Fibroblast of lung (primary cell): ENCODE measurements at regions not wholly inside any gene's neighbourhood (a gene's known extent, or its start where the extent isn't known, plus 50 kb on each side); places are given as distances from the start of the nearest gene placed in this dataset.
"Not testable (repeated sequence)": the region's sequence is repeated elsewhere in the genome, so short reads cannot be mapped to it uniquely, and the experiment has no call there.

Source experiments
- EZH2 ChIP-seq: IDR thresholded peaks from 2 replicates; pipeline ENCODE4 v1.5.1; 2012; ENCODE audit warnings: low read length, control low read depth, mild to moderate bottlenecking; ENCODE audit errors: missing control alignments
- TF ChIP-seq, protein P1 (sequence below), 2 donors: IDR thresholded peaks in 1 of 2; conservative IDR thresholded peaks in 1 of 2; 1 replicate in 1 of 2; 2 replicates in 1 of 2; pipeline ENCODE4 v1.5.1; 2011 to 2012; ENCODE audit warnings: low read length in 2 of 2, control low read depth in 1 of 2, inconsistent platforms in 1 of 2, low read depth in 1 of 2, mild to moderate bottlenecking in 1 of 2

DNA sequence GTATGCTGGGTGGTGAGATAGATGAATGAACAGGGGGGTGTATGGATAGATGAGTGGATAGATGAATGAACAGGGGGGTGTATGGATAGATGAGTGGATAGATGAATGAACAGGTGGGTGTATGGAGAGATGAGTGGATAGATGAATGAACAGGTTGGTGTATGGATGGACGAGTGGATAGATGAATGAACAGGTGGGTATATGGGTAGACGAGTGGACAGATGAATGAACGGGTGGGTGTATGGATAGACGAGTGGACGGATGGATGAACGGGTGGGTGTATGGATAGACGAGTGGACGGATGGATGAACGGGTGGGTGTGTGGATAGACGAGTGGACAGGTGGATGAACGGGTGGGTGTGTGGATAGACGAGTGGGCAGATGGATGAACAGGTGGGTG is 110.3 kb upstream of the ZNF469 start:
- TF ChIP-seq, protein P1, sequence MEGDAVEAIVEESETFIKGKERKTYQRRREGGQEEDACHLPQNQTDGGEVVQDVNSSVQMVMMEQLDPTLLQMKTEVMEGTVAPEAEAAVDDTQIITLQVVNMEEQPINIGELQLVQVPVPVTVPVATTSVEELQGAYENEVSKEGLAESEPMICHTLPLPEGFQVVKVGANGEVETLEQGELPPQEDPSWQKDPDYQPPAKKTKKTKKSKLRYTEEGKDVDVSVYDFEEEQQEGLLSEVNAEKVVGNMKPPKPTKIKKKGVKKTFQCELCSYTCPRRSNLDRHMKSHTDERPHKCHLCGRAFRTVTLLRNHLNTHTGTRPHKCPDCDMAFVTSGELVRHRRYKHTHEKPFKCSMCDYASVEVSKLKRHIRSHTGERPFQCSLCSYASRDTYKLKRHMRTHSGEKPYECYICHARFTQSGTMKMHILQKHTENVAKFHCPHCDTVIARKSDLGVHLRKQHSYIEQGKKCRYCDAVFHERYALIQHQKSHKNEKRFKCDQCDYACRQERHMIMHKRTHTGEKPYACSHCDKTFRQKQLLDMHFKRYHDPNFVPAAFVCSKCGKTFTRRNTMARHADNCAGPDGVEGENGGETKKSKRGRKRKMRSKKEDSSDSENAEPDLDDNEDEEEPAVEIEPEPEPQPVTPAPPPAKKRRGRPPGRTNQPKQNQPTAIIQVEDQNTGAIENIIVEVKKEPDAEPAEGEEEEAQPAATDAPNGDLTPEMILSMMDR (conservative IDR thresholded peaks at IDR 0.05 in 1 of 2, IDR thresholded peaks at IDR 0.05 in 1 of 2; ENCODE audit: low read depth in 1 of 2, low read length in 2 of 2): not testable (repeated sequence)
- not testable (repeated sequence) for TF ChIP-seq EZH2
